H1 (cell line): ENCODE measurements at regions not wholly inside any gene's neighbourhood (a gene's known extent, or its start where the extent isn't known, plus 50 kb on each side); places are given as distances from the start of the nearest gene placed in this dataset.

Source experiments
- CTCF ChIA-PET: fragments of 300-600 bp; sonication (Branson Sonifier 250); formaldehyde crosslinking; loops from one replicate; lab custom pipeline; 2021; ENCODE audit not compliant: partially characterized antibody; lab: Charles Lee
- POLR2A ChIA-PET: fragments of 300-600 bp; sonication (Branson Sonifier 250); formaldehyde crosslinking; loops from one replicate; lab custom pipeline; 2021; ENCODE audit warnings: inconsistent platforms; ENCODE audit not compliant: partially characterized antibody; lab: Charles Lee
- DNase-seq, 2 experiments: peaks; one replicate each; pipeline versions ENCODE4 v3.0.0 to v3.0.0-alpha.2; 2010 to 2022; ENCODE audit warnings: low spot score in 2 of 2, low read depth in 1 of 2, mixed read lengths in 1 of 2
- FAIRE-seq: peaks from 2 replicates; lab custom pipeline; 2011; peaks lifted over from hg19 to GRCh38; lab: Jason Lieb, UNC
- H2AFZ ChIP-seq: 2 replicates; pipeline ENCODE4 v1.8.1; 2012; ENCODE audit warnings: low read length, inconsistent platforms
- H2AK5ac ChIP-seq: 2 replicates; pipeline ENCODE4 v1.6.1; 2013; ENCODE audit warnings: low read depth, low read length
- H2BK120ac ChIP-seq: replicated peaks from 2 replicates; pipeline ENCODE3; 2013; ENCODE audit warnings: low read depth, low read length, inconsistent platforms
- H2BK12ac ChIP-seq: 2 replicates; pipeline ENCODE4 v1.6.1; 2013; ENCODE audit warnings: low read depth, low read length
- H2BK15ac ChIP-seq: 2 replicates; pipeline ENCODE4 v1.6.1; 2013; ENCODE audit warnings: low read length
- H2BK20ac ChIP-seq: 2 replicates; pipeline ENCODE4 v1.6.1; 2013; ENCODE audit warnings: low read length
- H2BK5ac ChIP-seq: 2 replicates; pipeline ENCODE4 v1.6.1; 2013; ENCODE audit warnings: low read depth, low read length
- H3K14ac ChIP-seq: 2 replicates; pipeline ENCODE4 v1.6.1; 2013; ENCODE audit warnings: inconsistent platforms; ENCODE audit not compliant: insufficient read length
- H3K18ac ChIP-seq: 2 replicates; pipeline ENCODE4 v1.6.1; 2013; ENCODE audit warnings: low read length; ENCODE audit errors: extremely low read depth
- H3K23ac ChIP-seq: 2 replicates; pipeline ENCODE4 v1.6.1; 2013; ENCODE audit warnings: inconsistent platforms; ENCODE audit not compliant: insufficient read length
- H3K23me2 ChIP-seq: 2 replicates; pipeline ENCODE4 v1.6.1; 2013; ENCODE audit warnings: low read depth, low read length
- H3K27ac ChIP-seq: 2 replicates; pipeline ENCODE4 v1.6.1; 2011; ENCODE audit warnings: low read depth, low read length, inconsistent platforms
- H3K27me3 ChIP-seq, 4 experiments: replicated peaks in 1 of 4; 1 replicate in 1 of 4; 2 replicates in 3 of 4; pipeline versions ENCODE4 v1.6.1 to v1.8.1; 2011 to 2013; ENCODE audit warnings: low read length in 3 of 4, mild to moderate bottlenecking in 3 of 4, inconsistent platforms in 2 of 4, mixed read lengths in 2 of 4, moderate library complexity in 1 of 4; ENCODE audit not compliant: control insufficient read depth in 3 of 4, insufficient read depth in 3 of 4; ENCODE audit errors: extremely low read depth in 1 of 4
- H3K36me3 ChIP-seq, 4 experiments: 2 replicates each; pipeline versions ENCODE4 v1.6.1 to v1.8.1; 2011 to 2013; ENCODE audit warnings: mild to moderate bottlenecking in 4 of 4, low read length in 3 of 4, moderate library complexity in 2 of 4, control low read depth in 1 of 4, inconsistent platforms in 1 of 4; ENCODE audit not compliant: insufficient read depth in 4 of 4, control insufficient read depth in 2 of 4
- H3K4ac ChIP-seq: replicated peaks from 2 replicates; pipeline ENCODE3; 2013; ENCODE audit warnings: low read length, low read depth, mixed read lengths, inconsistent platforms; ENCODE audit not compliant: insufficient read length
- H3K4me1 ChIP-seq, 4 experiments: replicated peaks in 1 of 4; 1 replicate in 1 of 4; 2 replicates in 3 of 4; pipeline versions ENCODE4 v1.6.1 to v1.8.1; 2011 to 2013; ENCODE audit warnings: low read length in 3 of 4, inconsistent platforms in 2 of 4, mixed read lengths in 1 of 4; ENCODE audit not compliant: insufficient read depth in 4 of 4, control insufficient read depth in 3 of 4
- H3K4me2 ChIP-seq, 2 experiments: 2 replicates each; pipeline versions ENCODE4 v1.6.1 to v1.8.1; 2011 to 2013; ENCODE audit warnings: low read depth in 2 of 2, low read length in 2 of 2, control low read depth in 1 of 2, inconsistent platforms in 1 of 2, mild to moderate bottlenecking in 1 of 2; ENCODE audit not compliant: insufficient read depth in 1 of 2
- H3K4me3 ChIP-seq, 4 experiments: fragments of 200-600, 300-600 bp in 1 of 4; sonication (generic), shearing (Covaris generic), sonication (Bioruptor Twin) in 1 of 4; 2 replicates each; pipeline versions ENCODE4 v1.5.1 to v1.8.1; 2011 to 2016; ENCODE audit warnings: low read length in 4 of 4, low read depth in 3 of 4, control low read depth in 2 of 4, inconsistent platforms in 2 of 4, mild to moderate bottlenecking in 2 of 4, mixed read lengths in 1 of 4, moderate library complexity in 1 of 4; ENCODE audit not compliant: insufficient read depth in 2 of 4; ENCODE audit errors: extremely low read depth in 1 of 4
- H3K56ac ChIP-seq: replicated peaks from 2 replicates; pipeline ENCODE3; 2013; ENCODE audit warnings: low read depth, mild to moderate bottlenecking, mixed read lengths, low read length, inconsistent platforms; ENCODE audit not compliant: insufficient read length
- H3K79me1 ChIP-seq: 2 replicates; pipeline ENCODE4 v1.6.1; 2013; ENCODE audit warnings: low read depth, low read length, control low read depth
- H3K79me2 ChIP-seq, 2 experiments: 2 replicates each; pipeline versions ENCODE4 v1.6.1 to v1.8.1; 2012 to 2013; ENCODE audit warnings: low read length in 2 of 2, mild to moderate bottlenecking in 2 of 2, inconsistent platforms in 1 of 2; ENCODE audit not compliant: insufficient read depth in 2 of 2, control insufficient read depth in 1 of 2
- H3K9ac ChIP-seq, 4 experiments: replicated peaks in 1 of 4; 1 replicate in 1 of 4; 2 replicates in 3 of 4; pipeline versions ENCODE4 v1.6.1 to v1.8.1; 2011 to 2013; ENCODE audit warnings: low read depth in 3 of 4, low read length in 3 of 4, control low read depth in 2 of 4, mild to moderate bottlenecking in 2 of 4, moderate library complexity in 2 of 4, inconsistent platforms in 1 of 4; ENCODE audit errors: extremely low read depth in 1 of 4
- H3K9me3 ChIP-seq, 2 experiments: 2 replicates each; pipeline versions ENCODE4 v1.6.1 to v1.8.1; 2012 to 2013; ENCODE audit warnings: mild to moderate bottlenecking in 2 of 2, moderate library complexity in 2 of 2, control low read depth in 1 of 2, inconsistent platforms in 1 of 2, low read depth in 1 of 2, low read length in 1 of 2, mixed read lengths in 1 of 2; ENCODE audit not compliant: insufficient read depth in 2 of 2
- H4K20me1 ChIP-seq, 2 experiments: replicated peaks in 1 of 2; 2 replicates each; pipeline versions ENCODE3 to v1.8.1; 2011 to 2013; ENCODE audit warnings: inconsistent platforms in 2 of 2, low read length in 2 of 2, mild to moderate bottlenecking in 1 of 2; ENCODE audit not compliant: insufficient read depth in 2 of 2, control insufficient read depth in 1 of 2
- H4K5ac ChIP-seq: 2 replicates; pipeline ENCODE4 v1.6.1; 2013; ENCODE audit warnings: low read length, low read depth, mixed read lengths, inconsistent platforms; ENCODE audit not compliant: insufficient read length
- H4K8ac ChIP-seq: 2 replicates; pipeline ENCODE4 v1.8.0; 2013; ENCODE audit warnings: mild to moderate bottlenecking, moderate library complexity, low read length, inconsistent platforms; ENCODE audit not compliant: insufficient read depth; ENCODE audit errors: extremely low read depth
- H4K91ac ChIP-seq: replicated peaks from 2 replicates; pipeline ENCODE3; 2013; ENCODE audit warnings: low read length, mixed read lengths, inconsistent platforms; ENCODE audit not compliant: insufficient read length
- BRCA1 ChIP-seq: IDR thresholded peaks from 2 replicates; pipeline ENCODE4 v1.6.1; 2012; ENCODE audit warnings: low read depth, low read length, improper control_type of control experiment
- CEBPB ChIP-seq: IDR thresholded peaks from 2 replicates; pipeline ENCODE4 v1.6.1; 2012; ENCODE audit warnings: low read depth, low read length
- CHD1 ChIP-seq: IDR thresholded peaks from 2 replicates; pipeline ENCODE4 v1.6.1; 2012; ENCODE audit warnings: low read depth, low read length, improper control_type of control experiment
- EP300 ChIP-seq, 2 experiments: IDR thresholded peaks; 1 replicate in 1 of 2; 2 replicates in 1 of 2; pipeline ENCODE4 v1.6.1; 2011 to 2012; ENCODE audit warnings: low read depth in 2 of 2, low read length in 2 of 2, mild to moderate bottlenecking in 2 of 2, borderline replicate concordance in 1 of 2, inconsistent platforms in 1 of 2, moderate library complexity in 1 of 2
- FOSL1 ChIP-seq: IDR thresholded peaks from 2 replicates; pipeline ENCODE4 v1.6.1; 2011; ENCODE audit warnings: mild to moderate bottlenecking, low read depth, low read length, moderate library complexity; ENCODE audit not compliant: insufficient read depth
- GTF2F1 ChIP-seq: IDR thresholded peaks from 2 replicates; pipeline ENCODE4 v1.6.1; 2012; ENCODE audit warnings: low read depth, low read length, improper control_type of control experiment, borderline replicate concordance
- JUN ChIP-seq: IDR thresholded peaks from 2 replicates; pipeline ENCODE4 v1.6.1; 2011; ENCODE audit warnings: low read depth, mild to moderate bottlenecking, improper control_type of control experiment, low read length
- JUND ChIP-seq: IDR thresholded peaks from 2 replicates; pipeline ENCODE4 v1.6.1; 2011; ENCODE audit warnings: mild to moderate bottlenecking, improper control_type of control experiment, low read length
- NRF1 ChIP-seq: IDR thresholded peaks from 2 replicates; pipeline ENCODE4 v1.6.1; 2011; ENCODE audit warnings: mild to moderate bottlenecking, low read depth, low read length, improper control_type of control experiment
- PHF8 ChIP-seq: fragments of 200-600 bp; sonication (generic); conservative IDR thresholded peaks from 2 replicates; pipeline ENCODE4 v1.7.1; 2012; ENCODE audit warnings: low read depth, mild to moderate bottlenecking, inconsistent platforms, low read length, moderate library complexity
- RNF2 ChIP-seq: fragments of 200-900, 300-1000 bp; sonication (generic); IDR thresholded peaks from 2 replicates; pipeline ENCODE4 v1.7.1; 2016; ENCODE audit warnings: borderline replicate concordance, low read depth, mild to moderate bottlenecking, antibody characterized with exemption, low read length; ENCODE audit not compliant: poor library complexity, severe bottlenecking; ENCODE audit errors: missing control alignments
- SIRT6 ChIP-seq: IDR thresholded peaks from one replicate; pipeline ENCODE4 v1.7.1; 2012; ENCODE audit warnings: low read length, inconsistent platforms
- YY1 ChIP-seq: IDR thresholded peaks from 2 replicates; pipeline ENCODE4 v1.6.1; 2011; ENCODE audit warnings: low read depth, mild to moderate bottlenecking, low read length
- WGBS, 2 experiments: shearing (Covaris generic) in 1 of 2; methylation state at CpG; one replicate each; pipeline versions ENCODE4 v1.1.6 to v1.1.7; 2013 to 2015; ENCODE audit warnings: low lambda C conversion rate in 2 of 2, mixed read lengths in 2 of 2, inconsistent platforms in 1 of 2, low coverage in 1 of 2, missing lambda C conversion rate in 1 of 2; ENCODE audit not compliant: insufficient replicate concordance in 2 of 2, insufficient coverage in 1 of 2, insufficient read length in 1 of 2; ENCODE audit errors: extremely low coverage in 1 of 2, missing lambda C conversion rate in 1 of 2; 5-methylcytosine and 5-hydroxymethylcytosine counted together
- TF ChIP-seq, protein P1 (sequence below): IDR thresholded peaks from 2 replicates; pipeline ENCODE4 v1.6.1; 2011; ENCODE audit warnings: low read length, improper control_type of control experiment

DNA sequence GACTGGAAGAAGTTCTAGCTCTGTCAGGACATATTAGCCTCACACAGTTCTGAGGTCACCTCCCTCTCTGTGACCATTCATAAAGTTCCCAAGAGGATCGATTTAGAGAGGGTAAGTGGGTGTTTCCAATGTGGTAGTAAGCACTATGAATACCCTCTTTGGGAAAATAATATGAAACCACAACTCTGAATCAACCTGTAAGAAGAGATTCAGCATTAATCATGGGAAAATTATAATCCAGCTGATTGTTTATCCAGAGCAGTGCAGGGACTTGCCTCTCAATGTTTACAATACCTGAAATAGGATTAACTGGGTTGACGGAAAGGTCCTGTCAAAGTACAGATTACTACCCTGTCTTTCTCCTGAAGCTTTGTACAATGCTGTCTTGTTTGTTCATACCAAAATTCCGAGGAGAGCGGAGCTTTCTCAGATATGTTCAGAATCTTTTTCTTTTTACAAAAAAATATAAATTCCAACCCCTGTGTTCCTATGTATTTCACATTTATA is 302.9 kb upstream of the DPPA4 start:
- Histone ChIP-seq H3K4me1 (peaks cover 0 to 2% (median 0%) of the 10 kb centered on the region in 4 experiments; a peak in 1 of 7 replicates), H3K4ac (no peak overlapping the region), H3K18ac (no peak overlapping the region), H3K4me3 (no peak overlapping the region), H4K5ac (no peak overlapping the region), H3K23ac (no peak overlapping the region), H3K4me2 (no peak overlapping the region), H2BK20ac (no peak overlapping the region), H2BK15ac (no peak overlapping the region), H3K79me2 (no peaks in the 10 kb centered on the region), H2BK120ac (no peak overlapping the region), H4K91ac (no peak overlapping the region), H3K23me2 (no peaks in the 10 kb centered on the region), H3K79me1 (no peaks in the 10 kb centered on the region), H2AK5ac (no peak overlapping the region), H4K20me1 (no peaks in the 10 kb centered on the region), H3K27me3 (no peaks in the 10 kb centered on the region), H3K36me3 (no peaks in the 10 kb centered on the region), H4K8ac (no peak overlapping the region), H2AFZ (no peak overlapping the region), H3K14ac (no peak overlapping the region), H3K9ac (no peak overlapping the region), H3K27ac (no peak overlapping the region), H2BK5ac (no peak overlapping the region), H3K56ac (no peak overlapping the region), H2BK12ac (no peak overlapping the region), H3K9me3 (no peaks in the 10 kb centered on the region)
- 94% methylated on average over 4 of the region's 4 CpGs; no CpG with 5 or more reads in 1 of the 2 experiments for WGBS, 2 experiments
- ChIA-PET CTCF (interaction anchor here (0.5 to 1.1 kb wide), 3 partner anchors 9 to 282 kb away, joined by 3 to 4 read pairs (median 3); no protein-coding TSS in a partner anchor), POLR2A (no interaction called here)
- TF ChIP-seq CEBPB, result no peak
- TF ChIP-seq JUND, result no peak
- TF ChIP-seq BRCA1, result no peak
- TF ChIP-seq PHF8, result no peak
- no peak for TF ChIP-seq NRF1
- TF ChIP-seq SIRT6, result no peak
- TF ChIP-seq, protein P1, sequence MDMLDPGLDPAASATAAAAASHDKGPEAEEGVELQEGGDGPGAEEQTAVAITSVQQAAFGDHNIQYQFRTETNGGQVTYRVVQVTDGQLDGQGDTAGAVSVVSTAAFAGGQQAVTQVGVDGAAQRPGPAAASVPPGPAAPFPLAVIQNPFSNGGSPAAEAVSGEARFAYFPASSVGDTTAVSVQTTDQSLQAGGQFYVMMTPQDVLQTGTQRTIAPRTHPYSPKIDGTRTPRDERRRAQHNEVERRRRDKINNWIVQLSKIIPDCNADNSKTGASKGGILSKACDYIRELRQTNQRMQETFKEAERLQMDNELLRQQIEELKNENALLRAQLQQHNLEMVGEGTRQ, result no peak
- TF ChIP-seq RNF2, result no peak
- TF ChIP-seq EP300 (IDR thresholded peaks at IDR 0.05; ENCODE audit: borderline replicate concordance in 1 of 2, low read depth in 2 of 2, low read length in 2 of 2), result no peak
- no peak for TF ChIP-seq JUN
- TF ChIP-seq GTF2F1, result no peak
- TF ChIP-seq YY1, result no peak
- no peak for TF ChIP-seq CHD1
- no peak for TF ChIP-seq FOSL1
- FAIRE-seq, result no peak
- DNase-seq, result no peak
